ENCODE measurements at regions not wholly inside any gene's neighbourhood (a gene's known extent, or its start where the extent isn't known, plus 50 kb on each side); places are given as distances from the start of the nearest gene placed in this dataset.
"Not testable (repeated sequence)": the region's sequence is repeated elsewhere in the genome, so short reads cannot be mapped to it uniquely, and the experiment has no call there.

- no peak for DNase-seq
Observed at GRCh38 chr15:95202569-95203349, 971.4 kb downstream of the MCTP2 start.

- no peak for DNase-seq
Observed at GRCh38 chr15:95205077-95205476, 973.7 kb downstream of the MCTP2 start.

GRCh38 chr15:95205830-95206229 is 974.5 kb downstream of the MCTP2 start:
- not testable (repeated sequence) for DNase-seq

GRCh38 chr15:95208071-95208470 is 976.7 kb downstream of the MCTP2 start:
- no peak for DNase-seq

- DNase-seq = no peak
Observed at GRCh38 chr15:95208988-95209387, 977.6 kb downstream of the MCTP2 start.

- no peak for DNase-seq
Observed at GRCh38 chr15:95210436-95210981, 979.1 kb downstream of the MCTP2 start.

- DNase-seq = no peak
Observed at GRCh38 chr15:95215017-95215416, 983.7 kb downstream of the MCTP2 start.

GRCh38 chr15:95226835-95227234 is 995.5 kb downstream of the MCTP2 start:
- DNase-seq = no peak

GRCh38 chr15:95227235-95227634 is 995.9 kb downstream of the MCTP2 start:
- no peak for DNase-seq

- no peak for DNase-seq
Observed at GRCh38 chr15:95228856-95229555, 997.6 kb downstream of the MCTP2 start.

GRCh38 chr15:95235033-95235432 is 1003.7 kb downstream of the MCTP2 start:
- no peak for DNase-seq

- no peak for DNase-seq
Observed at GRCh38 chr15:95247071-95247984, 1016.0 kb downstream of the MCTP2 start.

- DNase-seq = no peak
Observed at GRCh38 chr15:95249524-95249923, 1018.2 kb downstream of the MCTP2 start.

- no peak for DNase-seq
Observed at GRCh38 chr15:95252404-95252803, 1021.0 kb downstream of the MCTP2 start.

GRCh38 chr15:95254263-95254662 is 1022.9 kb downstream of the MCTP2 start:
- no peak for DNase-seq

GRCh38 chr15:95259513-95259912 is 1028.2 kb downstream of the MCTP2 start:
- DNase-seq = no peak

- no peak for DNase-seq
Observed at GRCh38 chr15:95259965-95260364, 1028.6 kb downstream of the MCTP2 start.

- no peak for DNase-seq
Observed at GRCh38 chr15:95260856-95261255, 1029.5 kb downstream of the MCTP2 start.

- no peak for DNase-seq
Observed at GRCh38 chr15:95261546-95261945, 1030.2 kb downstream of the MCTP2 start.

- no peak for DNase-seq
Observed at GRCh38 chr15:95261968-95262367, 1030.6 kb downstream of the MCTP2 start.

GRCh38 chr15:95262866-95263564 is 1031.7 kb downstream of the MCTP2 start:
- DNase-seq = no peak

GRCh38 chr15:95263751-95264150 is 1032.4 kb downstream of the MCTP2 start:
- DNase-seq = no peak
